ENCODE measurements at regions not wholly inside any gene's neighbourhood (a gene's known extent, or its start where the extent isn't known, plus 50 kb on each side); places are given as distances from the start of the nearest gene placed in this dataset.

GRCh38 chr3:63124090-63124489, 154.0 kb upstream of the SYNPR start:
- no peaks in the 10 kb centered on the region for H3K4me1 ChIP-seq
- H3K36me3 ChIP-seq: no peaks in the 10 kb centered on the region
- no peak for DNase-seq
- no peak for TF ChIP-seq CTCF (IDR thresholded peaks at IDR 0.05)
- no peak for TF ChIP-seq POLR2A (IDR thresholded peaks at IDR 0.05)
- no peaks in the 10 kb centered on the region for H3K27me3 ChIP-seq
- no peaks in the 10 kb centered on the region for H3K9me3 ChIP-seq
- intact Hi-C loops (cut with DNase I): no loop called here
- H3K4me3 ChIP-seq: no peak overlapping the region
- no peak for ATAC-seq
- WGBS (ENCODE audit: insufficient coverage, low coverage, low lambda C conversion rate, missing lambda C conversion rate): 31% methylated on average over 2 of the region's 3 CpGs
- no peak overlapping the region for H3K27ac ChIP-seq

GRCh38 chr3:63126530-63126929, 151.6 kb upstream of the SYNPR start:
- Histone ChIP-seq H3K9me3 (no peaks in the 10 kb centered on the region), H3K4me1 (no peaks in the 10 kb centered on the region), H3K27ac (no peak overlapping the region), H3K4me3 (no peak overlapping the region), H3K27me3 (no peaks in the 10 kb centered on the region), H3K36me3 (no peaks in the 10 kb centered on the region)
- DNase-seq (no peak), ATAC-seq (no peak)
- intact Hi-C loops (cut with DNase I): no loop called here
- 44% methylated on average over 1 of the region's 2 CpGs for WGBS (ENCODE audit: insufficient coverage, low coverage, low lambda C conversion rate, missing lambda C conversion rate)
- TF ChIP-seq POLR2A (IDR thresholded peaks at IDR 0.05) (no peak), CTCF (IDR thresholded peaks at IDR 0.05) (no peak)

- Histone ChIP-seq H3K27ac (no peak overlapping the region), H3K9me3 (no peaks in the 10 kb centered on the region)
- no peak for DNase-seq
Observed at GRCh38 chr3:63128380-63128779, 149.7 kb upstream of the SYNPR start.

DNA sequence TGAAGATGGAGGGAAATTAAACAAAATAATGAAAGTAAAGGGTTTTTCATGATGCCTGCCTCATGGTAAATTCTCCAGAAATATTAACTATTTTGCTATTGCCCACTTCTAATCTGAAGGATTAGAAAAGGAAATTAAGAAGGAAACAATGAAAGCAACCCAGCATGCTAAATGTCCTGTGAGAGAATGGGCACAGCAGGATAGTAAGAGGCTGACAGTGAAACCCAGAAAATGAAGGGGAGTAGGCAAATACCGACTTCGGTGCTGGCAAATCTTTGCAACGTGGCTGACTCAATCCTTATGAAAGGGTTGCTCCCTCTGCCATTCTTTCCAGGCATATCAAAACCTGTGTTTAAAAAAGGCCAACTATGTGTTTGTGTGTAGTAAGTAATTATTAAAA, 147.5 kb upstream of the SYNPR start:
- H3K36me3 ChIP-seq: no peaks in the 10 kb centered on the region
- H3K27me3 ChIP-seq: no peaks in the 10 kb centered on the region
- ATAC-seq (no peak), DNase-seq (no peak)
- no CpG with 5 or more reads among the region's 3 CpGs for WGBS (ENCODE audit: insufficient coverage, low coverage, low lambda C conversion rate, missing lambda C conversion rate)
- no peaks in the 10 kb centered on the region for H3K4me1 ChIP-seq
- H3K9me3 ChIP-seq: no peaks in the 10 kb centered on the region
- no peak overlapping the region for H3K4me3 ChIP-seq
- no peak overlapping the region for H3K27ac ChIP-seq
- TF ChIP-seq CTCF (IDR thresholded peaks at IDR 0.05) (no peak), POLR2A (IDR thresholded peaks at IDR 0.05) (no peak)
- intact Hi-C loops (cut with DNase I): no loop called here

More at GRCh38 chr3:63128380-63128779, 149.7 kb upstream of the SYNPR start:
- intact Hi-C loops (cut with DNase I): no loop called here
- WGBS (ENCODE audit: insufficient coverage, low coverage, low lambda C conversion rate, missing lambda C conversion rate): 67% methylated on average over 3 of the region's 3 CpGs
- Histone ChIP-seq H3K4me3 (no peak overlapping the region), H3K27me3 (no peaks in the 10 kb centered on the region), H3K4me1 (no peaks in the 10 kb centered on the region), H3K36me3 (no peaks in the 10 kb centered on the region)
- no peak for TF ChIP-seq POLR2A (IDR thresholded peaks at IDR 0.05)
- no peak for TF ChIP-seq CTCF (IDR thresholded peaks at IDR 0.05)
- no peak for ATAC-seq
